IMR-90 (cell line): ENCODE measurements at regions not wholly inside any gene's neighbourhood (a gene's known extent, or its start where the extent isn't known, plus 50 kb on each side); places are given as distances from the start of the nearest gene placed in this dataset.

Source experiments
- BHLHE40 ChIP-seq: fragments of 150-350 bp; IDR thresholded peaks from 2 replicates; pipeline ENCODE4 v1.6.1; 2016; ENCODE audit warnings: mild to moderate bottlenecking, low read depth, low read length
- CEBPB ChIP-seq: IDR thresholded peaks from 2 replicates; pipeline ENCODE4 v1.6.1; 2012; ENCODE audit warnings: low read depth, low read length, improper control_type of control experiment
- CTCF ChIP-seq: conservative IDR thresholded peaks from 2 replicates; pipeline ENCODE4 v1.5.1; 2012; ENCODE audit warnings: mild to moderate bottlenecking, low read depth, low read length, improper control_type of control experiment
- FOS ChIP-seq: fragments of 150-350 bp; IDR thresholded peaks from 2 replicates; pipeline ENCODE4 v1.6.1; 2016; ENCODE audit warnings: low read depth, low read length
- MAFK ChIP-seq: IDR thresholded peaks from 2 replicates; pipeline ENCODE4 v1.6.1; 2012; ENCODE audit warnings: low read depth, low read length, improper control_type of control experiment
- MAZ ChIP-seq: IDR thresholded peaks from 2 replicates; pipeline ENCODE4 v1.6.1; 2012; ENCODE audit warnings: low read depth, mild to moderate bottlenecking, low read length, improper control_type of control experiment, moderate library complexity, borderline replicate concordance
- NFE2L2 ChIP-seq: fragments of 150-350 bp; IDR thresholded peaks from 2 replicates; pipeline ENCODE4 v1.6.1; 2016; ENCODE audit warnings: low read depth, mild to moderate bottlenecking, low read length
- POLR2A ChIP-seq: IDR thresholded peaks from 2 replicates; pipeline ENCODE4 v1.6.1; 2012; ENCODE audit warnings: mild to moderate bottlenecking, low read depth, low read length
- RAD21 ChIP-seq: IDR thresholded peaks from 2 replicates; pipeline ENCODE4 v1.6.1; 2012; ENCODE audit warnings: low read length, improper control_type of control experiment
- RCOR1 ChIP-seq: IDR thresholded peaks from 2 replicates; pipeline ENCODE4 v1.6.1; 2012; ENCODE audit warnings: mild to moderate bottlenecking, low read length, improper control_type of control experiment; ENCODE audit not compliant: insufficient replicate concordance
- RFX5 ChIP-seq: IDR thresholded peaks from 2 replicates; pipeline ENCODE4 v1.8.0; 2012; ENCODE audit warnings: low read depth, mild to moderate bottlenecking, low read length, moderate library complexity
- SMC3 ChIP-seq: fragments of 150-350 bp; IDR thresholded peaks from 2 replicates; pipeline ENCODE4 v1.6.1; 2016; ENCODE audit warnings: low read depth, mild to moderate bottlenecking, antibody characterized with exemption, low read length, moderate library complexity
- TF ChIP-seq, protein P1 (sequence below): fragments of 150-350 bp; IDR thresholded peaks from 2 replicates; pipeline ENCODE4 v1.6.1; 2016; ENCODE audit warnings: low read depth, mild to moderate bottlenecking, low read length, moderate library complexity, borderline replicate concordance

GRCh38 chr2:82215212-82215611 is 1910.7 kb upstream of the LRRTM1 start:
- no peak for TF ChIP-seq RAD21
- no peak for TF ChIP-seq CTCF
- no peak for TF ChIP-seq FOS
- TF ChIP-seq POLR2A = no peak
- TF ChIP-seq, protein P1, sequence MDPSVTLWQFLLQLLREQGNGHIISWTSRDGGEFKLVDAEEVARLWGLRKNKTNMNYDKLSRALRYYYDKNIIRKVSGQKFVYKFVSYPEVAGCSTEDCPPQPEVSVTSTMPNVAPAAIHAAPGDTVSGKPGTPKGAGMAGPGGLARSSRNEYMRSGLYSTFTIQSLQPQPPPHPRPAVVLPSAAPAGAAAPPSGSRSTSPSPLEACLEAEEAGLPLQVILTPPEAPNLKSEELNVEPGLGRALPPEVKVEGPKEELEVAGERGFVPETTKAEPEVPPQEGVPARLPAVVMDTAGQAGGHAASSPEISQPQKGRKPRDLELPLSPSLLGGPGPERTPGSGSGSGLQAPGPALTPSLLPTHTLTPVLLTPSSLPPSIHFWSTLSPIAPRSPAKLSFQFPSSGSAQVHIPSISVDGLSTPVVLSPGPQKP = no peak
- TF ChIP-seq RFX5 = no peak
- TF ChIP-seq NFE2L2 = no peak
- TF ChIP-seq SMC3 = no peak
- TF ChIP-seq BHLHE40 = no peak
- no peak for TF ChIP-seq MAZ
- TF ChIP-seq CEBPB = no peak
- no peak for TF ChIP-seq MAFK
- TF ChIP-seq RCOR1 = no peak
